KMS-11 (cell line): ENCODE measurements at regions not wholly inside any gene's neighbourhood (a gene's known extent, or its start where the extent isn't known, plus 50 kb on each side); places are given as distances from the start of the nearest gene placed in this dataset.
"Not testable (repeated sequence)": the region's sequence is repeated elsewhere in the genome, so short reads cannot be mapped to it uniquely, and the experiment has no call there.

Source experiments
- H2AFZ ChIP-seq: fragments of 200-600 bp; sonication (generic); 2 replicates; pipeline ENCODE4 v1.6.1; 2016; ENCODE audit warnings: antibody characterized with exemption, mixed run types, low read depth
- H3K27ac ChIP-seq: fragments of 200-600 bp; sonication (generic); 2 replicates; pipeline ENCODE4 v1.6.1; 2016; ENCODE audit warnings: mild to moderate bottlenecking, mixed run types
- H3K27me3 ChIP-seq: fragments of 200-600 bp; sonication (generic); 2 replicates; pipeline ENCODE4 v1.6.1; 2017; ENCODE audit warnings: mild to moderate bottlenecking, low read depth, mixed run types, moderate library complexity; ENCODE audit not compliant: insufficient read depth
- H3K36me3 ChIP-seq: fragments of 200-600 bp; sonication (generic); 2 replicates; pipeline ENCODE4 v1.6.1; 2017; ENCODE audit warnings: mild to moderate bottlenecking, mixed run types; ENCODE audit not compliant: insufficient read depth
- H3K4me1 ChIP-seq: fragments of 200-600 bp; sonication (generic); 2 replicates; pipeline ENCODE4 v1.6.1; 2016; ENCODE audit warnings: mild to moderate bottlenecking, low read depth, mixed run types; ENCODE audit not compliant: poor library complexity, severe bottlenecking
- H3K4me2 ChIP-seq: fragments of 200-600 bp; sonication (generic); 2 replicates; pipeline ENCODE4 v1.7.0; 2016; ENCODE audit warnings: mild to moderate bottlenecking, mixed run types
- H3K4me3 ChIP-seq: fragments of 200-600 bp; sonication (generic); IDR thresholded peaks from 2 replicates; pipeline ENCODE4 v1.6.1; 2017; ENCODE audit warnings: low read depth, low read length, mixed read lengths; ENCODE audit not compliant: insufficient read depth
- H3K79me2 ChIP-seq: fragments of 200-600 bp; sonication (generic); 2 replicates; pipeline ENCODE4 v1.6.1; 2016; ENCODE audit warnings: low read depth, mixed run types; ENCODE audit not compliant: insufficient read depth
- H3K9ac ChIP-seq: fragments of 200-600 bp; sonication (generic); 2 replicates; pipeline ENCODE4 v1.6.1; 2016; ENCODE audit warnings: mild to moderate bottlenecking, mixed run types
- H4K20me1 ChIP-seq: fragments of 200-600 bp; sonication (generic); 2 replicates; pipeline ENCODE4 v1.6.1; 2016; ENCODE audit warnings: mild to moderate bottlenecking, mixed run types; ENCODE audit not compliant: insufficient read depth
- TF ChIP-seq, protein P1 (sequence below): fragments of 200-600 bp; sonication (generic); conservative IDR thresholded peaks from 2 replicates; pipeline ENCODE4 v1.6.1; 2017; ENCODE audit warnings: low read depth, mild to moderate bottlenecking, antibody characterized with exemption, low read length, moderate library complexity, mixed read lengths

DNA sequence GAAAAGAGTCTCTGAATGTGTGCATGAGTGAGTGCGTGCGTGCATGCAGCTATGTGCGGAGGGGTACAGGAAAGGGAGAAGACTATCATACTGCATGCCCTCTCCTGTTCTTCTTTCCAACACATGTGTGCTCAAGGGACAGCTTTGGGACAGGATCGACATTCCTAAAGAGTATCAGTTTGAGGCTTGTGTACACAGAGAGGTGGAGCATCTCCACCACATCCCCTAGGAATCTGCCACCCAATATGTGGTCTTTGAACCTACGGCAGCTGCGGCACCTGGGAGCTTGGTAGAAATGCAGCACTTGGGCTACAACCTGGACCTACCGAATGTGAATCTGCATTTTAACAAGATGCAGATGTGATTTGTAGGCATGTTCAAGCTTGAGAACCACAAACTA lies 132.3 kb upstream of the GLRA1 start:
- TF ChIP-seq, protein P1, sequence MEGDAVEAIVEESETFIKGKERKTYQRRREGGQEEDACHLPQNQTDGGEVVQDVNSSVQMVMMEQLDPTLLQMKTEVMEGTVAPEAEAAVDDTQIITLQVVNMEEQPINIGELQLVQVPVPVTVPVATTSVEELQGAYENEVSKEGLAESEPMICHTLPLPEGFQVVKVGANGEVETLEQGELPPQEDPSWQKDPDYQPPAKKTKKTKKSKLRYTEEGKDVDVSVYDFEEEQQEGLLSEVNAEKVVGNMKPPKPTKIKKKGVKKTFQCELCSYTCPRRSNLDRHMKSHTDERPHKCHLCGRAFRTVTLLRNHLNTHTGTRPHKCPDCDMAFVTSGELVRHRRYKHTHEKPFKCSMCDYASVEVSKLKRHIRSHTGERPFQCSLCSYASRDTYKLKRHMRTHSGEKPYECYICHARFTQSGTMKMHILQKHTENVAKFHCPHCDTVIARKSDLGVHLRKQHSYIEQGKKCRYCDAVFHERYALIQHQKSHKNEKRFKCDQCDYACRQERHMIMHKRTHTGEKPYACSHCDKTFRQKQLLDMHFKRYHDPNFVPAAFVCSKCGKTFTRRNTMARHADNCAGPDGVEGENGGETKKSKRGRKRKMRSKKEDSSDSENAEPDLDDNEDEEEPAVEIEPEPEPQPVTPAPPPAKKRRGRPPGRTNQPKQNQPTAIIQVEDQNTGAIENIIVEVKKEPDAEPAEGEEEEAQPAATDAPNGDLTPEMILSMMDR = no peak
- H3K4me2 ChIP-seq = no peak overlapping the region

DNA sequence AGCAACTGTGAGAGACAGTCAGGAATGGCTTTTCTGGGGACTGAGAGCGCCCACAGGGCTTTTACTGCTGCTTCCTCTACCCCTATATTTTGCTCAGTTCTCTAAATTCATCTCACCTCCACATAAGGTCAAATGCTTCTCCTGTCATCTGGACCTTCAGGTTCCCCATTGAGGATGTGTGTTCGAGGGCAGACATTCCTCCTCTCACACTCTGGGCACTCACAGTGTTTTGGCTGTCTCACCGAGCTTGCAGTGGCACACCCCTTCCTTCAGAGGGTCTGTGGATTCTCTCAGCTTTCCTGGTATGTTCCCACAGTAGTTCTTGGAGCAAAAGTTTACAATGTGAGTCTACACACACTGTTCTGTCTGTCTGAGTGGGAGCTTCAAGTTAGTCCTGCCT lies 127.8 kb upstream of the GLRA1 start:
- Histone ChIP-seq H3K27ac (no peak overlapping the region), H3K27me3 (no peaks in the 10 kb centered on the region), H3K36me3 (no peaks in the 10 kb centered on the region), H2AFZ (no peak overlapping the region), H3K9ac (no peak overlapping the region), H3K4me2 (no peak overlapping the region), H3K4me3 (no peak overlapping the region), H4K20me1 (no peaks in the 10 kb centered on the region), H3K79me2 (no peaks in the 10 kb centered on the region), H3K4me1 (no peaks in the 10 kb centered on the region)
- TF ChIP-seq, protein P1 = no peak

More for the DNA sequence above, 132.3 kb upstream of the GLRA1 start:
- Histone ChIP-seq H3K27me3 (no peaks in the 10 kb centered on the region), H4K20me1 (no peaks in the 10 kb centered on the region), H3K79me2 (no peaks in the 10 kb centered on the region), H3K27ac (no peak overlapping the region), H3K4me1 (no peaks in the 10 kb centered on the region), H3K4me3 (no peak overlapping the region), H3K36me3 (no peaks in the 10 kb centered on the region), H2AFZ (no peak overlapping the region), H3K9ac (no peak overlapping the region)

DNA sequence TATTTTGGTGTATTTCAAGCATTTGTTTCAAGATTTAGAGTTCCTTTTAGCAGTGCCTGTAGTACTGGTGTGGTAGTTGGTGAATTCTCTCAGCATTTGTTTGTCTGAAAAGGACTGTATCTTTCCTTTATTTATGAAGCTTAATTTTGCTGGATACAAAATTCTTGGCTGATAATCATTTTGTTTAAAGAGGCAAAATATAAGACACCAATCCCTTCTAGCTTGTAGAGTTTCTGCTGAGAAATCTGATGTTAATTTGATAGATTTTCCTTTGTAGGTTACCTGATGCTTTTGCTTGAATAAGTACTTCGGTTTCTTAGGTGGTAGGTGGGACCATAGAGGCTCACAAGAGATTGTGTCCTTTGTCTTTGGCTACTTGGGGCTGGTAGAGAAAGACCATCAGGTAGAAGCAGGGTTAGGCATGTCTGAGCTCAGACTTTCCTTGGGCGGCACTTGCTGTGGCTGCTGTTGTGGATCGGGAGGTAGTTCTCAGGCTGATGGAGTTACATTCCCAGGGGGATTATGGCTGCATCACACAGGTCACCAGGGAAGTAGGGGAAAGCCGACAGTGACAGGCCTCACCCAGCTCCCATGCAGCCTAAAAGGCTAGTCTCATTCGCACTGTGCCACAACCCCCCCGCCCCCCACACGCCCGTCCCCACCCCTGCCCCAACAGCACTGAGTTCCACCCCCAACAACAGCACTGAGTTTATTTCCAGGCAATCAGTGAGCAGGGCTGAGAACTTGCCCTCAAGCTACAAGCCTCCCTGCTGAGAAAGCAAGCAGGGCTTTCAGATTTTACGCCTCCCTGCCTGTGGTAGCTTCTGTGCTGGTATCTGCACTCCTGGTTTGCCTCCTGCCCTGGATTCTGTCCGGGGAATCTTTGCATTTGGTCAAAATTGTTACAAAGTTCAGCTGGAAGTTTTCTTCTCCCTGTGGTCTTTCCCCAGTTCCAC lies 127.1 kb upstream of the GLRA1 start:
- no peak overlapping the region for H2AFZ ChIP-seq
- no peak overlapping the region for H3K4me2 ChIP-seq
- H4K20me1 ChIP-seq = no peaks in the 10 kb centered on the region
- H3K27me3 ChIP-seq = no peaks in the 10 kb centered on the region
- TF ChIP-seq, protein P1 = no peak
- no peaks in the 10 kb centered on the region for H3K79me2 ChIP-seq
- no peaks in the 10 kb centered on the region for H3K4me1 ChIP-seq
- H3K27ac ChIP-seq = no peak overlapping the region
- no peaks in the 10 kb centered on the region for H3K36me3 ChIP-seq
- no peak overlapping the region for H3K4me3 ChIP-seq
- H3K9ac ChIP-seq = no peak overlapping the region

DNA sequence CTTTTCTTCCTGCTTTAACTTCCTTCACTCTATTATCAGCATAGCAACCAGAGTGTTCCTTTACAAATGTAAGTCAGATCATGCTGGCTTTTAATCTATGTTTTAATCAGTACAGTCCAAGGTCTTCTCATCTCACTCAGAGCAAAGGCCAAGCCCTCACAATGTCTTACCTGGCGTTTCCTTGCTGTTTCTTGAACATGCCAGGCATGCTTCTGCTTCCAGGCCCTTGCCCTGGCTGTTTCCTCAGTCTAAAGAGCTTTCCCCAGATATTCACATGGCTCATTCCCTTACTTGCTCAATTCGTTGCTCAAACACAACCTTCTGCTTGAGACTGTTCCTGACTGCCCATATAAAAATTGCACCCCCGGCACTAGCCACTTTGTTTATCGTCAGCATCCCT lies 121.7 kb upstream of the GLRA1 start:
- TF ChIP-seq, protein P1 = no peak
- Histone ChIP-seq H3K27ac (no peak overlapping the region), H3K79me2 (no peaks in the 10 kb centered on the region), H3K9ac (no peak overlapping the region), H3K4me1 (no peaks in the 10 kb centered on the region), H3K4me3 (no peak overlapping the region), H4K20me1 (no peaks in the 10 kb centered on the region), H2AFZ (no peak overlapping the region), H3K4me2 (no peak overlapping the region), H3K27me3 (no peaks in the 10 kb centered on the region), H3K36me3 (no peaks in the 10 kb centered on the region)

DNA sequence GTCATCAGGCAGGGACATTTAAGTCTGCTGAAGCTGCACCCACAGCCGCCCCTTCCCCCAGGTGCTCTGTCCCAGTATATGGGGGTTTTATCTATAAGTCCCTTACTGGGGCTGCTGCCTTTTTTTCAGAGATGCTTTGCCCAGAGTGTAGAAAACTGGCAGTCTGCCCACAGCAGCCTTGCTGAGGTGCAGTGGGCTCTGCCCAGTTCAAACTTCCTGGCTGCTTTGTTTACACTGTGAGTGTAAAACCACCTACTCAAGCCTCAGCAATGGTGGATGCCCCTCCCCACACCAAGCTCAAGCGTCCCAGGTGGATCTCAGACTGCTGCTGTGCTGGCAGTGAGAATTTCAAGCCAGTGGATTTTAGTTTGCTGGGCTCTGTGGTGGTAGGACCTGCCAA lies 114.2 kb upstream of the GLRA1 start:
- not testable (repeated sequence) for H3K27ac ChIP-seq, H4K20me1 ChIP-seq, H3K4me3 ChIP-seq, H2AFZ ChIP-seq, H3K9ac ChIP-seq, H3K4me2 ChIP-seq, H3K36me3 ChIP-seq, H3K27me3 ChIP-seq, H3K79me2 ChIP-seq, H3K4me1 ChIP-seq

DNA sequence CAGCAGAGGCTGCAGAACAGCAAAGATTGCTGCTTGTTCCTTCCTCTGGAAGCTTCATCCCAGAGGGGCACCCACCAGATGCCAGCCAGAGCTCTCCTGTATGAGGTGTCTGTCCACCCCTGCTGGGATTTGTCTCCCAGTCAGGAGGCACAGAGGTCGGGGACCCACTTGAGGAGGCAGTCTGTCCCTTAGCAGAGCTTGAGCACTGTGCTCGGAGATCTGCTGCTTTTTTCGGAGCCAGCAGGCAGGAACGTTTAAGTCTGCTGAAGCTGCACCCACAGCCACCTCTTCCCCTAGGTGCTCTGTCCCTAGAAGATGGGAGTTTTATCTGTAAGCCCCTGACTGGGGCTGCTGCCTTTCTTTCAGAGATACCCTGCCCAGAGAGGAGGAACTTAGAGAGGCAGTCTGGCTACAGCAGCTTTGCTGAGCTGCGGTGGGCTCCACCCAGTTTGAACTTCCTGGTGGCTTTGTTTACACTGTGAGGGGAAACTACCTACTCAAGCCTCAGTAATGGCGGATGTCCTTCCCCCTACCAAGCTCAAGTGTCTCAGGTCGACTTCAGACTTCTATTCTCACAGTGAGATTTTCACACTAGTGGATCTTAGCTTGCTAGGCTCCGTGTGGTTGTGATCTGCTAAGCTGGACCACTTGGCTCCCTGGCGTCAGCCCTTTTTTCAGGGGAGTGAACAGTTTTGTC lies 101.8 kb upstream of the GLRA1 start:
- H4K20me1 ChIP-seq, H3K27me3 ChIP-seq, H3K9ac ChIP-seq, H3K36me3 ChIP-seq, H3K4me1 ChIP-seq, H3K79me2 ChIP-seq, H3K27ac ChIP-seq, H3K4me2 ChIP-seq, H2AFZ ChIP-seq, H3K4me3 ChIP-seq: not testable (repeated sequence)
